OCI-M2 (cell line): ENCODE measurements at regions not wholly inside any gene's neighbourhood (a gene's known extent, or its start where the extent isn't known, plus 50 kb on each side); places are given as distances from the start of the nearest gene placed in this dataset.

Experiments used
- DNase-seq: peaks from one replicate; lab custom pipeline; 2025; ENCODE audit not compliant: unreplicated experiment; lab: John Stamatoyannopoulos, UW

DNA sequence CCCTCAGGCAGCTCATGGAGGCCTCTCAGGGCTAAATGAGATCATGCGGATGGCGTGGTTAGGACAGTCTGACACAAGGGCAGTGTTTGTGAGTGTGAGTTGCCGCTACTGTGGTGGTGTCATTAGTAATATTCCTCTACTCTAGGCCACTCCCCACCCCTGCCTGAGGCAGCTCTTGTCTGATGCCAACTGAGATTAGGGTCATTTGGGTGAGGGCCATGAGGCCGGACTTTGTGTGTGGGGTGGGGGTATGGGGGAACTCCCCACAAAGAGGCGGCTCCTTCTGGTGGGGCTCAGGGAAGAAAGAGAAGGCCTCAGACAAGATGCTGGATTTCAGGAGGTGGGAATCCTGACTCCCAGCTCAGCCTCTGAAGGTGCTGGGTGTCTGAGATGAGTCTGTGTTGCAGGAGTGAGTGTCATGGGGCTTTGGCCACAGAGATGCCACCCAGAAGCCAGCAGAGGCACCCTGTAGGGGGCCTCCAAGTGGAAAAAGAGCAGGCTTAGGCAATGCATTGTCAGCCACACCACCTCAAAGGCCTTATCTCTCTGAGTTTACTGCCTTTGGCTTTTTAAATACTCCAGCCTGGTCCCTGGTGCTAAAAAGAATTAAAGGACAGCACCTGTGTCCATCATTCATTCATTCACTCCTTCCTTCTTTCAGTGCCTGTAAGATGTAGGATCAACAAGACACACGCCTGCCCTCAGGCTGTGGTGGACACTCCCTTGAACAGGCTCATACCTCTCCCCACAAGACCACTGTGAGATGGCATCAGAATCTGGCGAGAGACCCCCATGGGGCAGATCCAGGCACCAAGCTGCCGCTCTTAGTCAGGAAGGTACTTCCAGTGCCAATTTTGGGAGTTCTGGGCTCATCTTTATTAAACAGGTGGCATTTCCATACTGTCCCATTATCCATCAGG is 175.2 kb downstream of the MRPL14 start:
- DNase-seq = no peak

DNA sequence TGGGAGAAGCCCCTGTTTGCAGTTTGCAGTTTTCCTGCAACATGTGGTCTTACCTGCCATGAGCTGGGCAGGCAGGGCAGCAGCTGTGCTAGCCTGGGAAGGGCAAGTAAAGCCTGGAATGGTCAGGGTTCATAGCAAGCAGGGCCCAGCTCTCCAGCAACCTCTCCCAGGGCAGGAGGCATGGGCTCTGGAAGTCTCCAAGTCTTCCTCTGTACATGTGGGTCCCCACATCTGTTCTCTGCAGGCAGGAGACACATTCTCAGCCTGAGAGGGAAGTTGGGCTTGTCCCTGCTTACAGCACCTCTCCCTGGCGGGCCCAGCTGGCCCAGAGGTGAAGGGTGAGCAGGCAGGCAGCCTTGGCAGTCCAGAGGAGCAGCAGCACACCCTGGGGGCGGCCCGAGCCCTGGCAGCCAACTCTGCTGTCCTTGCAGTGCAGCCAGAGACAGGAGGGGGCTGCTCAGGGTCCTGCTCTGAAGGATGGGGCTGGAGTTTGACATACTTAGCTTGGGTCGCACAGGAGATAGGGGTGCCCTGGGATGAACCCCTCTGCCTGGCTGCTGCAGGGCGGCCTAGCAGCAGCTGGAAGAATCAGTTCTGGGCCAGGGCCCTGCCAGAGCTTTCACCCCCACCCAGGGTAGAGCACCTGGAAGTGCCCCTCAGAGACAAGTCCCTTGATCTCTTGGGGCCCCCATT is 176.0 kb downstream of the MRPL14 start:
- DNase-seq = no peak

- DNase-seq = no peak
Observed at GRCh38 chr6:43950731-43951062, 176.6 kb downstream of the MRPL14 start.

GRCh38 chr6:43950051-43950605 is 177.1 kb downstream of the MRPL14 start:
- DNase-seq = no peak

- no peak for DNase-seq
Observed at GRCh38 chr6:43949551-43949991, 177.7 kb downstream of the MRPL14 start.

GRCh38 chr6:43948527-43949485 is 178.4 kb downstream of the MRPL14 start:
- DNase-seq = no peak

DNA sequence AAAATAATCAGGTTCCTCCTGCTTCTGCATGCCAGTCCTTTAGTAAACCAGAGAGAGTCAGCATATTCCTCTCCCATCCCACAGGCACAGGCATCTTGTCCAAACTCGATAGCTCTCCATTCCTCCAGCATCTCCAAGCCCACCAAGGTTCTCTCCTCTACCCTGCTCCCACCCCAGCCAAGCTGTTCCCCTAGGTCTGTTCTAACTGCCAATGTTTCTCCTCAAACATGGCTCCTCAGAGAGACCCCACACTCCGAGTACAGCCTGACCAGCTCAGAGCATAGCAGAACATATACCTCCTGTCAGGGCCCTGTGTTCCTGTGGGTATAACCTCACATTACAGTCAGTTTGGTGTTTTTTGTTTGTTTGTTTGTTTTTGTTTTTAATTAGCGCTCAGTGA is 177.8 kb downstream of the VEGFA start:
- no peak for DNase-seq

DNA sequence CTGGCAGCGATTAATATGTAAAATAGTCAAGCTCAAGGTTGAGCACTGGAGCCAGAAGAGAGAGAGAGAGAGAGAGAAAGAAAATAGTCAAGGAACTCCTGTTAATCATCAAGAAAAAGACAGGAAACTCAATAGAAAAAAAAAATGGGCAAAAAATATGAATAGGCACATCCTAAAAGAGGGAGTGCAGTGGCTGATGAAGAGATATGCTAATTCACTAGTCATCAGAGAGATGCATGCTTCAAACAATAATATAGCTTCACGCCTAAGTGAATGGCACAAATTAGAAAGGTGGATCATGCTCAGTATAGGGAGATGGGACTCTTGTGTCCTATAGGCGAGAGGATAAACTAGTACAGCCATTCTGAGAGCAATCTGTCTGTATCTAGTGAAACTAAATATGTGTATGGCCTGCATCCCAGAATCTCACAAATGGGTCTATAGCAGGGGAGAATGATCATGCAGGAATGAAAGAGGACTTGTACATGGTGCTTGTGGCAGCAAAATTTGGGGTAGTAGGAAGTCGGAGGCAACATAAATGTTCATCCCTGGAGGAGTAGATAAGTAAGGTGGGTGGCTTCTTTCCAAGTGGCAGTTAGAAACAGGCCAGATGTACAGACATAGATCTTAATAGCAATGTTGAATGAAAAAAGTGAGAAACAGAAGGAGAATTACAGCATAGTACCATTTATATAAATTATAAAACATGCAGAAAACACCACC is 176.8 kb downstream of the VEGFA start:
- DNase-seq = no peak

GRCh38 chr6:43945768-43946080 is 175.7 kb downstream of the VEGFA start:
- DNase-seq = no peak

DNA sequence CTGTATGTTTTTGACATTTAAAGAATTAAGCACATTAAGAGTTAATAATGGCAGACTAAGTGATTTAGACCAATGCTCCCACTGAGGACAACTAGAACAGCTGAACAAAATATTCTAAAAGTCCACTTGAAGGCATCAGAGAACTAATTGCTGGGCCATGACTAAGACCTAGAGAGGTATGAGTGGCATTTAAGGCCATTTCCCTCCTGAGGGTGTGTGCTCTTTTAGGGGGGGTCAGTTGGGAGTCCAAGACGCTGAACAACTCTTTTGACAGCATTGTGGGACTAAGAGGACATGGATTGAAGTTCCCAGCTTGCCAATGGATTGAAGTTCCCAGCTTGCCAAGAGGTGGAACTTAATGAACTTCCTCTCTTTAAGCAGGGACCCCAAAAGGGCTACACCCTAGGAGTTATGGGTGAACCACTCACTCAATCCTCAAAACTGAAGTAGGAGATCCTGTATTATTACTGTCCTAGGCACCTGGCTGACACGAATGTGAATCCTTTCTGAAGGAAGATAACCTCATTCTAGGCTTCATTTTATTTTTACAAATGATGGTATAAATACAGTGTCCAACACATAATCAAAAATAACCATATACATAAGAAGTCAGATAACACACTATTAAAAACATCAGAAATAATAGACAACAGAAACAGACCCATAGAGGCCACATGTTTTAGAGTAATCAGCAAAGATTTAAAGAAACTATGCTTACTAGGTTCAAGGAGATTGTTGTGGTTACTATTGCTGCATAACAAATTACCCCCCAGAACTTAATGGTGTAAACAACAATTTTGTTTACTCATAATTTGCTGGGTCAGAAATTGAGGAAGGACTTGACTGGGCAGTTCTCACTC is 175.1 kb downstream of the VEGFA start:
- no peak for DNase-seq

DNA sequence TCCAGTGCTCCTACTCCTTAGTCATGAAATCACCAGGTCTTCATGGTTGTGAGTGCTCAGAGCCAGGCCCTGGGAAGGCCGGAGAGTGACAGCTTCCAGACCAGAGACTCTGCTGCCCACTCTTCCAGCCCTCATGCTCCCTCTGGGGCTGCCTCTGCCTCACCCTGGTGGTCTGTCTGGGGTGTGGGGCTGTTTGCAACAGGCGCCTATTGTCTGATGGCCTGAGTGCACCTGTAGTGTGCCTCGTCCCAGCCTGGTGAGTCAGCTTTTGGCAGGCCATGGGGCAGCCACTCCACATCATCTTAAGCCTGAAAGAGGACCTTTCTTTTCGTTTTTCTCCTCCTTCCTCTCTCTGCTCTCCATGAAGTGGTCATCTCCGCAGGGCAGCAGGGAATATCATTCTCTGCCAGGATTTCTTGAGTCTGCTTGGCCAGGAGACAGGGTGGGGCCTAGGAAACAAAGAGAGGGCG is 173.8 kb downstream of the VEGFA start:
- no peak for DNase-seq

DNA sequence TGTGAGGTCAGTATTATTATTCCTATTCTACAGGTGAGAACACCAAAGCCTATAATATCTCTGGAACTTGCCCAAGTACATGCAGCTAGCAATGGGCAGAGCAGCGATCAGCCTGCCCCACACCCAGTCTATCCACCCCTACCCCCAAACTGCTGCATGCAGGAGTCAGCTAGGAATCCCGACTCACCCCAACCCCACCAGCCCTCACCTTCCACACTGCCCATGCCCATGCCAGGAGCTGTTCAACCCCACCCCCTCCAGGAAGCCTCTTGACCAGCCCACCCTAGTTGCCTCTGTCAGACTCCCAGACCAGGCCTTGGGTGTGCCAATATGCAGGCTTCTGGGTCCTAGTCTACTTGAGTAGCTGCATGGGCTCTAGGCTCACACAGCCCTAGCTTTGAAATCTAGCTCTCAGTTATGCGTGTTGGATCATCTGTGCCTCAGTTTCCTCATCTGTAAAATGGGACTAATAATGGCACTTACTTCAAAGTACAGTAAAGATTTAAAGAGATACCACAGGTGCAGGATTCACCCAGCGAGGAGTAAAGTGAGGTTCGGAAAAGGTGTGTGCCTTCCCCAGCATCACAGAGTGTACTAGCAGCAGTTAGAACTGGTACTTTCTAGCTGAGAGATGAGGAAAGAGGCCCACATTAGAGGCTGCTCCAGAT is 173.2 kb downstream of the VEGFA start:
- no peak for DNase-seq

DNA sequence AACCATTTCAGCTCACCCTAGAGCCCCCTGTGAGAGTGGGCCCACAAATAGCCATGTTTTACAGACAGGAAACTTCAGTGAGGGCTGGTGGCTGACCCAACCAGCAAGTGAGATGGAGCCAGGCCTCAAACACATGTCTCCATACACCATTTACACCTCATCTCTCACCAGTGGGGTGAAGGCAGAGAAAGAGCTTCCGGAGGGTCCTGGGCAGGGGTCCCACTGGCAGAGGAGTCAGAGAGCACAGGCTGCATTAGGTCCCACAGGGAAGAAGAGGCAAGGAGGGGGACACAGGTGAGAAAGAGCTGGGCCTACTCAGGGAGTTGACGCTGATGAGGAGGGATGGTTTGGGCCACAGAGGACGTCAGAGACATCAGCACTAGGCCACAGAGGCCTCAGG is 172.6 kb downstream of the VEGFA start:
- DNase-seq = no peak

DNA sequence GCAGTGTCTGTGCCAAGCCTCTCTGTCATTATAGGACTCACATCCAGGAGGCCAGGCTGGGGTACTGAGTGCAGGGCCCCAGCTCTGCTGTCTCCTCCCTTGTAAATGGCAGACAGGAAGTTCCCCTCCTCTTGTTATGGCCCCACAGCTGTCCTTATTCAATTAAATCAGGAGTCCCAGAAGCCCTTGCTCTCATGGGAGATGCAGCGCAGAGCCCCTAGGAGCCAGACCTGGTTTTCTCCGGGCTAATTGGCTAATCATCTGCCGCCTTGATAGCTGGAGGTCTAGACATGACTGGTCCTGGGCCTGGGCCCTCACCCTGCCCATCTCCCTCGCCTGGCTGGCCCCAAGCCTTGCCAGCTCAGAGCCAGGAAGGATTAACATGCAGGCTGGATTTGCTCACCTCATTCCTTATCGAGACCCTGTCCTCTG is 172.0 kb downstream of the VEGFA start:
- no peak for DNase-seq

GRCh38 chr6:43941174-43941573 is 171.2 kb downstream of the VEGFA start:
- DNase-seq = no peak

DNA sequence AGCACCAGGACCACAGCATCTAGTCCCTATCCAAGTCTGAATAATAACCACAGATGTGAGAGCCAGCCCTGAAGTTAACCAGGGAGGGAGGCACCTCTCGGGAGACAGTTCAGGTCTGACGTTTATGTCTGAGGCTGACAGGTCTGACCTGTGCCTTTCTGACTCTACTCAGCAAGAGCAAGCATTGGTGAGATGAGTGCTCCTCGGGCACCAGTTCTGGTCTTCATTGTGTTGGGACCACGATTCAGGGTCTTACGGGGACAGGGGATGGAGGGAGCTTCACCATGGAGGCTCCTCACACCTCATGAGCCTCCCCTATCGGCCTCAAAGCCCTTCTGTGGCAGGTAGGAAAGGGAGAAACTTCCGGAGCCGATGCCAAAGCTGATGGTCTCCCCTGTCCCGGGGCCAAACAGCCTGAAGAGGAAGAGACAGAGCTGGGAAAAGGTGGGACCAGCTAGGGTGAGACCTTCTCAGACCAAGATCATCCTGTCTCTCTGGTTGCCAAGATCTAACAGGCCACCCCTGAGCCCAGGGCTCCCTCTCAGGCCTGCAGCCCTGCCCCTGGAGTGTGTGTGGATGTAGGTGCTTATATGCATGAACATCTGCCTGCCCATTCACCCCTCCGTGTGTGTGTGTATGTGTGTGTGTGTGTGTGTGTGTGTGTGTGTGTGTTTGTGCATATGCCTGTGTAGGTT is 170.5 kb downstream of the VEGFA start:
- DNase-seq = no peak

DNA sequence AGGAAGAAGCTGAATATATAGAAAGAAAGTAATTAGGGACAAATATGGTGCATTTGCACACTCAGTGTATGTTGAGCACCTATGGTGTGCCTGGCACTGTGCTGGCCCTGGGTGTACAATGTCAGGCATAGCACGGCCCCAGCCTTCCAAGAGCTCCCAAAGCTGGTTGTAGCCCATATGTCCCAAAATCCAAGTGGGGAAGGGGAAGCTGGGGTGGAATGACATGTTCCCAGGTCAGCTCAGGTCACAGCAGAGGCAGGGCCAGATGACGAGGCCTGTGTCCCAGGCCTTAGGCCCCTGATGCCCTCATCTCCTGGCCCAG is 170.0 kb downstream of the VEGFA start:
- DNase-seq = no peak

DNA sequence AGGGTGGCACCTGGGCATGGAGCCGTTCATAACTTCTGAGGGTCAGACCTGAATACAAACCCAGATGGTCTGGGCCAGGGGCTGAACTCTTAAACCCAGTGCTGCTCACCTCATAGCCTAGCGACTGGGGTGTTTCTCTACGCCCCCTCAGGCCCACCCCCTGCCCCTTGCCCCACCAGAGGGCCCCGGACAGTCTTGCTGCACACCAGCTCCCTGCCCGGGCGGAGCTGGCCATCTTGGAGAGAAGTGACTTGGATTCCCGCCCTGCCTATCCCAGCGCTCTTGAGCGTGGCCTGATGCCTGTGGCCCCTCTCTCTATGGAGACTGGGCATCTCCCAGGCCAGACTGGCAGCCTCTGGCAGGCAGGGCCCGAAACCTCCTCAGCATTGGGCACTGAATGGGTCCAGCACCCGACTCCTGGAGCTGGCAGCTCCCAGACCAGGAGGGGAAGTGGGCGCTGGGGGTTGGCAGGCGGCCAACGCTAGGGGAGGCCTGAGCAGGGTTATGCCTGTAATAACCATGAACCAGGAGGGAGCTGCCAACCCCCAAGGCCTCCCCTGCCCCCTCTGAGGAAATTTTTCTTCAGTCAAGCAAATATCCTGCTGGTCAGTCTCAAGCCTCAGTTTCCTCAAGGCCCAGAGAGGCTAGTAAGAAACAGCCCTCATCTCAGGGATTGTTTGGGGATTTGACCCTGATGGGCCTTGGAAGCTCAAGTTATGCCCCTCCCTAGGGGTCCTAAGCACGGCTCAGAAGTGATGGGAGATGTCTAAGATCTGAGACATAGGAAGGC is 169.5 kb downstream of the VEGFA start:
- DNase-seq = no peak
